ENCODE measurements at regions not wholly inside any gene's neighbourhood (a gene's known extent, or its start where the extent isn't known, plus 50 kb on each side); places are given as distances from the start of the nearest gene placed in this dataset.

- no peaks in the 10 kb centered on the region; the same call in 1 of the 2 replicates for H3K27me3 ChIP-seq (ENCODE audit: control insufficient read depth, insufficient read depth, low read length)
- no peaks in the 10 kb centered on the region for H3K9me3 ChIP-seq (ENCODE audit: control insufficient read depth, insufficient read depth, low read depth, low read length)
- in situ Hi-C loops (cut with HindIII; ENCODE audit: low pct_unique_long_range_greater_than_20kb, low sequenced_read_pairs) (no loop called here), intact Hi-C loops (cut with micrococcal nuclease; ENCODE audit: unreplicated experiment) (no loop called here)
- H3K4me3 ChIP-seq (ENCODE audit: low read depth in 2 of 2, low read length in 2 of 2): no peak overlapping the region
- DNase-seq (ENCODE audit: low read depth, low spot score) (no peak), ATAC-seq (no peak)
- no peak for TF ChIP-seq SIN3A (IDR thresholded peaks at IDR 0.05; ENCODE audit: borderline replicate concordance, insufficient read depth, low read depth, low read length)
- no peak for TF ChIP-seq REST (IDR thresholded peaks at IDR 0.05; ENCODE audit: insufficient read depth in 1 of 2, low read depth in 2 of 2, low read length in 1 of 2)
- TF ChIP-seq, protein P1, sequence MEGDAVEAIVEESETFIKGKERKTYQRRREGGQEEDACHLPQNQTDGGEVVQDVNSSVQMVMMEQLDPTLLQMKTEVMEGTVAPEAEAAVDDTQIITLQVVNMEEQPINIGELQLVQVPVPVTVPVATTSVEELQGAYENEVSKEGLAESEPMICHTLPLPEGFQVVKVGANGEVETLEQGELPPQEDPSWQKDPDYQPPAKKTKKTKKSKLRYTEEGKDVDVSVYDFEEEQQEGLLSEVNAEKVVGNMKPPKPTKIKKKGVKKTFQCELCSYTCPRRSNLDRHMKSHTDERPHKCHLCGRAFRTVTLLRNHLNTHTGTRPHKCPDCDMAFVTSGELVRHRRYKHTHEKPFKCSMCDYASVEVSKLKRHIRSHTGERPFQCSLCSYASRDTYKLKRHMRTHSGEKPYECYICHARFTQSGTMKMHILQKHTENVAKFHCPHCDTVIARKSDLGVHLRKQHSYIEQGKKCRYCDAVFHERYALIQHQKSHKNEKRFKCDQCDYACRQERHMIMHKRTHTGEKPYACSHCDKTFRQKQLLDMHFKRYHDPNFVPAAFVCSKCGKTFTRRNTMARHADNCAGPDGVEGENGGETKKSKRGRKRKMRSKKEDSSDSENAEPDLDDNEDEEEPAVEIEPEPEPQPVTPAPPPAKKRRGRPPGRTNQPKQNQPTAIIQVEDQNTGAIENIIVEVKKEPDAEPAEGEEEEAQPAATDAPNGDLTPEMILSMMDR (IDR thresholded peaks at IDR 0.05): no peak
- no peak for TF ChIP-seq POLR2AphosphoS5 (IDR thresholded peaks at IDR 0.05; ENCODE audit: low read depth, low read length)
- TF ChIP-seq TCF7L2 (IDR thresholded peaks at IDR 0.05; ENCODE audit: low read depth, low read length): no peak
- BruUV-seq (replicated peaks): no TSS peak
- ChIA-PET CTCF (no interaction called here), POLR2A (no interaction called here)
- H3K27ac ChIP-seq (ENCODE audit: low read length): no peak overlapping the region
- no peaks in the 10 kb centered on the region for H3K36me3 ChIP-seq (ENCODE audit: control insufficient read depth, insufficient read depth, low read length)
- no peaks in the 10 kb centered on the region for H3K4me1 ChIP-seq (ENCODE audit: control insufficient read depth, insufficient read depth, low read length)
Measured at GRCh38 chr2:217701622-217702021, 301.2 kb downstream of the TNS1 start.

- POLR2A ChIA-PET: no interaction called here
Measured at GRCh38 chr2:217698691-217699090, 304.1 kb downstream of the TNS1 start.

More at GRCh38 chr2:217698691-217699090, 304.1 kb downstream of the TNS1 start:
- ATAC-seq: no peak
- Histone ChIP-seq H3K4me1 (ENCODE audit: control insufficient read depth, insufficient read depth, low read length) (no peaks in the 10 kb centered on the region), H3K4me3 (ENCODE audit: low read depth in 2 of 2, low read length in 2 of 2) (no peak overlapping the region), H3K27me3 (ENCODE audit: control insufficient read depth, insufficient read depth, low read length) (no peaks in the 10 kb centered on the region; the same call in 1 of the 2 replicates), H3K9me3 (ENCODE audit: control insufficient read depth, insufficient read depth, low read depth, low read length) (no peaks in the 10 kb centered on the region), H3K27ac (ENCODE audit: low read length) (no peak overlapping the region), H3K36me3 (ENCODE audit: control insufficient read depth, insufficient read depth, low read length) (no peaks in the 10 kb centered on the region)
- in situ Hi-C loops (cut with HindIII; ENCODE audit: low pct_unique_long_range_greater_than_20kb, low sequenced_read_pairs): no loop called here
- no TSS peak for BruUV-seq (replicated peaks)
- no peak for DNase-seq (ENCODE audit: low read depth, low spot score)
- intact Hi-C loops (cut with micrococcal nuclease; ENCODE audit: unreplicated experiment): no loop called here
- no peak for TF ChIP-seq TCF7L2 (IDR thresholded peaks at IDR 0.05; ENCODE audit: low read depth, low read length)
- TF ChIP-seq, protein P1 (IDR thresholded peaks at IDR 0.05): no peak
- no peak for TF ChIP-seq SIN3A (IDR thresholded peaks at IDR 0.05; ENCODE audit: borderline replicate concordance, insufficient read depth, low read depth, low read length)
- no peak for TF ChIP-seq POLR2AphosphoS5 (IDR thresholded peaks at IDR 0.05; ENCODE audit: low read depth, low read length)
- TF ChIP-seq REST (IDR thresholded peaks at IDR 0.05; ENCODE audit: insufficient read depth in 1 of 2, low read depth in 2 of 2, low read length in 1 of 2): no peak
- CTCF ChIA-PET: no interaction called here

All from Panc1 (cell line).